ENCODE measurements at regions not wholly inside any gene's neighbourhood (a gene's known extent, or its start where the extent isn't known, plus 50 kb on each side); places are given as distances from the start of the nearest gene placed in this dataset.
A peak's percentile ranks its signal among the peaks of the same experiment; 100 is the strongest.

DNA sequence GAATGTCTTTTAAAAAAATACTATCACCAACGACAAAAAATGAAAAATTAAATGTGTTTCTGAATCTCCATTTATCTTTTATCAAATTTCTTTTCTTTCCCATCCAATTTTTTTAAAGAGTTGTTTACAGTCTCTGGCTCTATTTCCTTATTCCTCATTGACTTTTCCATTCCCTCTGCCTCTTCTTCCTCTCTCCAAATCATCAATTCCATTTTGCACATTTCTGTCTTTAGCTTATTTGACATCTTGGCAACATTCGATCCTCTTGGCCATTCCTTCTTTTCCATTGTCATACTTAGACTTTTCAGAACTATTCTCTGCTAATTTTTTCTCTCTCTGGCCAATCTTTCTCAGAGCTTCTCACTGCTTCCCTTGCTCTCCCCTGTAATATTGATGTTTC is 497.6 kb downstream of the PLPP3 start:
- no peaks in the 10 kb centered on the region for H3K36me3 ChIP-seq
- no peaks in the 10 kb centered on the region for H3K9me3 ChIP-seq
- peaks cover 0 to 10% (median 5%) of the 10 kb centered on the region in 3 donors for H3K4me1 ChIP-seq
- DNase-seq: no peak
- TF ChIP-seq, protein P1, sequence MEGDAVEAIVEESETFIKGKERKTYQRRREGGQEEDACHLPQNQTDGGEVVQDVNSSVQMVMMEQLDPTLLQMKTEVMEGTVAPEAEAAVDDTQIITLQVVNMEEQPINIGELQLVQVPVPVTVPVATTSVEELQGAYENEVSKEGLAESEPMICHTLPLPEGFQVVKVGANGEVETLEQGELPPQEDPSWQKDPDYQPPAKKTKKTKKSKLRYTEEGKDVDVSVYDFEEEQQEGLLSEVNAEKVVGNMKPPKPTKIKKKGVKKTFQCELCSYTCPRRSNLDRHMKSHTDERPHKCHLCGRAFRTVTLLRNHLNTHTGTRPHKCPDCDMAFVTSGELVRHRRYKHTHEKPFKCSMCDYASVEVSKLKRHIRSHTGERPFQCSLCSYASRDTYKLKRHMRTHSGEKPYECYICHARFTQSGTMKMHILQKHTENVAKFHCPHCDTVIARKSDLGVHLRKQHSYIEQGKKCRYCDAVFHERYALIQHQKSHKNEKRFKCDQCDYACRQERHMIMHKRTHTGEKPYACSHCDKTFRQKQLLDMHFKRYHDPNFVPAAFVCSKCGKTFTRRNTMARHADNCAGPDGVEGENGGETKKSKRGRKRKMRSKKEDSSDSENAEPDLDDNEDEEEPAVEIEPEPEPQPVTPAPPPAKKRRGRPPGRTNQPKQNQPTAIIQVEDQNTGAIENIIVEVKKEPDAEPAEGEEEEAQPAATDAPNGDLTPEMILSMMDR (IDR thresholded peaks at IDR 0.05): no peak
- no peak for TF ChIP-seq POLR2A (IDR thresholded peaks at IDR 0.05)
- H3K27me3 ChIP-seq: no peaks in the 10 kb centered on the region
- peak overlapping the region in 1 of 4 donors; percentile 35 for H3K27ac ChIP-seq
- intact Hi-C loops (cut with DNase I): no loop called here
- 36 to 44% methylated on average over 2 of the region's 2 CpGs for WGBS, 2 donors
- no peak overlapping the region for H3K4me3 ChIP-seq

DNA sequence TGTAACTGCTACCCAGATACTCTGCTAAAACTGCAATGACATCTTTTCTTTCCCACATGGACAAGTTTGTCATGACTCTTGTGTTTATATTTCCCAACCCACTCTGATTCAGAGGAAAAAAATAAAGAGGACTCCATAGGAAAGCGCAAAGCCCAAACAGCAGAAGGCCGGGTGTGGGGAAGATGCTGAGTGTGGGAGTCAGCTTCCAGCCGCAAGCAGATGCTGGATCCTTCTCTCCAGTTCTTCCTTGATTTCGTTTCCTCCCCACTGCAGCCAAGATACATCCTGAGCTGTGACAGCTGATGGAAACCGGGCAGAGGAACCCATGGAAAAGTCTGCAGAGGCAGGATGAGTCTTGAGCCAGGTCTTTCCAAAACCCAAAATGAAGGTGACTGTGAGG is 498.2 kb downstream of the PLPP3 start:
- 52 to 75% methylated on average over 5 of the region's 5 CpGs for WGBS, 2 donors
- TF ChIP-seq, protein P1 (IDR thresholded peaks at IDR 0.05): no peak
- TF ChIP-seq POLR2A (IDR thresholded peaks at IDR 0.05): no peak
- no peaks in the 10 kb centered on the region for H3K36me3 ChIP-seq
- H3K9me3 ChIP-seq: no peaks in the 10 kb centered on the region
- H3K4me1 ChIP-seq: peaks cover 0 to 10% (median 5%) of the 10 kb centered on the region in 3 donors
- no peak overlapping the region for H3K4me3 ChIP-seq
- H3K27ac ChIP-seq: peak overlapping the region in 3 of 4 donors; percentile 19 to 35 (median 21)
- intact Hi-C loops (cut with DNase I): no loop called here
- DNase-seq: no peak
- no peaks in the 10 kb centered on the region for H3K27me3 ChIP-seq

DNA sequence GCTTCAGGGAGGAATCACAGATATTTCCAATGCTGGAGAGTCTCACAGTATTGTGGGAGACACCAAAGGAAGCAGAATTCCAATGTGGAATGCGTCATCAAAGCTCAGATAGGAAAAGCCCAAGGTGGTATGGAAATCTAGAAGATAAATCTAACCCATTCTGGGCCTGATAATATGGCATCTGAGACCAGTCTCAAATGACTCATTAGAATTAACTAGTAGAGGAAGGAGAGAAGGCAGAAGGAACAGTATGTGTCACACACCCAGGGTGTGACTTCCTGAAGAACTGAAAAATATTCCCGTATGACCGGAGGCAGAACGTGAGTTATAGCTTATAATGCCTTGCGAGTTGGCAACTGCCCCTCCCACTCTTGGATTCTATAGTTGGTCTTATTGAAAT is 499.2 kb downstream of the PLPP3 start:
- 60 to 63% methylated on average over 5 of the region's 5 CpGs for WGBS, 2 donors
- no peak for TF ChIP-seq POLR2A (IDR thresholded peaks at IDR 0.05)
- TF ChIP-seq, protein P1 (IDR thresholded peaks at IDR 0.05): no peak
- Histone ChIP-seq H3K4me3 (no peak overlapping the region), H3K27ac (peak overlapping the region in 1 of 4 donors; percentile 35), H3K9me3 (no peaks in the 10 kb centered on the region), H3K27me3 (no peaks in the 10 kb centered on the region), H3K36me3 (no peaks in the 10 kb centered on the region), H3K4me1 (peaks cover 0 to 10% (median 5%) of the 10 kb centered on the region in 3 donors)
- DNase-seq: no peak
- intact Hi-C loops (cut with DNase I): no loop called here

DNA sequence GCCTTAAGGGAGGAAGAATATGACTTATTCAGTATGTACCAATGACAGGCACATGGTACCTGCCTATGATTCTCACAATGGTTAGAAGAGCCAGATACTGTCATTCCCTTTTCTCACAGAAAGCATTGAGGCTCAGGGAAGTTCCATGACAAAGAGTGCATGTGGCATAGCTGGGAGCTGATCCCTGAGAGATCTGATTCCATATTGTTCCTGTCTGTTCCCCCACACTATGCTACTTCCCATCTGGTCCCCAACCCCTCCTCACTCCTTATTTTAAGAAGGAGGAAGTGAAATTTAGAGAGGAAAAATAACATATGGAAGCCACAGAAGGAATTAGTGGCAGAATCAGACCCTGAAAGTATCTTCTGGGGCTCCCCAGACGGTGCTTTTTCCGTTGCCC is 500.0 kb downstream of the PLPP3 start:
- Histone ChIP-seq H3K36me3 (no peaks in the 10 kb centered on the region), H3K4me1 (peaks cover 0 to 13% (median 5%) of the 10 kb centered on the region in 3 donors), H3K27ac (no peak overlapping the region), H3K27me3 (no peaks in the 10 kb centered on the region), H3K4me3 (no peak overlapping the region), H3K9me3 (no peaks in the 10 kb centered on the region)
- no peak for DNase-seq
- 76 to 100% methylated on average over 2 of the region's 2 CpGs for WGBS, 2 donors
- no peak for TF ChIP-seq POLR2A (IDR thresholded peaks at IDR 0.05)
- TF ChIP-seq, protein P1 (IDR thresholded peaks at IDR 0.05): no peak
- intact Hi-C loops (cut with DNase I): no loop called here

DNA sequence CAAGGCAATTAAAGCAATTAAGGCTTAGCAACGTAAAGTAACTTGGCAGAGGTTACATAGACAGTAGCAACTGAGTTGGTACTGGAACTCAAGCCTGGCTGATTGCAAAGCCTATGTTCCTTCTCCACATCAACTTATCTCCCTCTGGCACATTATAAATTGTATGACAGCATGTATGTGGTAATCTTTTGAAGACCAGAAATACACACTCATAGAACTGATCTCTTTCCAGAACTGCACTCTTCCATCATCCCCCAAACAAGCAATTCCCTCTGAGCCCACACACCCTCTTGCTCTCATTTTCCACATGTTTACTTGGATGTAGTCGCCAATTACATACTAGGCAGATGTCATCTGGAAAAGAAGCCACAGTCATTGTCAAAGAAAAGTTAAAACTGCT is 502.2 kb downstream of the PLPP3 start:
- TF ChIP-seq, protein P1 (IDR thresholded peaks at IDR 0.05): no peak
- TF ChIP-seq POLR2A (IDR thresholded peaks at IDR 0.05): no peak
- H3K4me1 ChIP-seq: peaks cover 3 to 25% (median 12%) of the 10 kb centered on the region in 3 donors
- no peak overlapping the region for H3K4me3 ChIP-seq
- peak overlapping the region in 3 of 4 donors; percentile 17 to 53 (median 48) for H3K27ac ChIP-seq
- no peak for DNase-seq
- no peaks in the 10 kb centered on the region for H3K27me3 ChIP-seq
- no peaks in the 10 kb centered on the region for H3K9me3 ChIP-seq
- intact Hi-C loops (cut with DNase I): no loop called here
- WGBS, 2 donors: 45 to 54% methylated on average over 2 of the region's 2 CpGs
- no peaks in the 10 kb centered on the region for H3K36me3 ChIP-seq
